K562 (cell line): ENCODE measurements at regions not wholly inside any gene's neighbourhood (a gene's known extent, or its start where the extent isn't known, plus 50 kb on each side); places are given as distances from the start of the nearest gene placed in this dataset.
A peak's percentile ranks its signal among the peaks of the same experiment; 100 is the strongest.

ENCODE experiments used
- ATAC-seq: fragments of 200-7000 bp; cut with Tn5 transposase; 3 replicates; pipeline ENCODE4 v1.9.1; 2020; ENCODE audit warnings: moderate library complexity
- BruUV-seq: library from RNA; stranded (reverse); fragments of 400-500 nt; replicated peaks from 2 replicates; lab custom pipeline; 2021; lab: Mats Ljungman, UMichigan
- CTCF ChIA-PET: fragments of 300-600 bp; formaldehyde crosslinking; extraction: SDS; loops from one replicate; lab custom pipeline; 2021; ENCODE audit warnings: low intra/inter-chr PET ratio; lab: Yijun Ruan, JAX
- POLR2A ChIA-PET: fragments of 300-600, 350-650 bp; sonication (Branson Sonifier 250); formaldehyde crosslinking; extraction: SDS; loops from one replicate; lab custom pipeline; 2021; ENCODE audit warnings: antibody characterized with exemption, inconsistent platforms; lab: Yijun Ruan, JAX
- DNase-seq, 4 experiments: peaks; one replicate each; pipeline versions ENCODE4 v3.0.0 to v3.0.0-alpha.2; 2011 to 2018; ENCODE audit warnings: low spot score in 3 of 4, mixed read lengths in 3 of 4; ENCODE audit errors: extremely low read depth in 1 of 4
- FAIRE-seq: peaks from 2 replicates; lab custom pipeline; 2011; peaks lifted over from hg19 to GRCh38; lab: Jason Lieb, UNC
- H2AFZ ChIP-seq: 2 replicates; pipeline ENCODE4 v1.6.0; 2011; ENCODE audit warnings: low read depth, low read length, control low read depth, inconsistent platforms
- H3K27ac ChIP-seq: fragments of 200-600 bp; 3 replicates; pipeline ENCODE4 v1.8.0; 2011; ENCODE audit warnings: low read depth, mild to moderate bottlenecking, control low read depth, inconsistent platforms, low read length, moderate library complexity, mixed read lengths; ENCODE audit errors: extremely low read depth
- H3K27me3 ChIP-seq, 2 experiments: fragments of 300-600 bp in 1 of 2; 2 replicates in 1 of 2; 3 replicates in 1 of 2; pipeline versions ENCODE4 v1.6.0 to v1.8.0; 2011; ENCODE audit warnings: inconsistent platforms in 2 of 2, low read length in 2 of 2, mild to moderate bottlenecking in 1 of 2, mixed read lengths in 1 of 2, moderate library complexity in 1 of 2; ENCODE audit not compliant: control insufficient read depth in 2 of 2, insufficient read depth in 2 of 2
- H3K36me3 ChIP-seq: fragments of 300-600 bp; 3 replicates; pipeline ENCODE4 v1.8.0; 2011; ENCODE audit warnings: mild to moderate bottlenecking, low read length, inconsistent platforms; ENCODE audit not compliant: control insufficient read depth, insufficient read depth
- H3K4me1 ChIP-seq, 2 experiments: fragments of 200-600 bp in 1 of 2; replicated peaks in 1 of 2; 2 replicates in 1 of 2; 3 replicates in 1 of 2; pipeline versions ENCODE4 v1.5.1 to v1.8.0; 2011; ENCODE audit warnings: inconsistent platforms in 2 of 2, low read length in 2 of 2, mild to moderate bottlenecking in 1 of 2, mixed read lengths in 1 of 2, moderate library complexity in 1 of 2; ENCODE audit not compliant: control insufficient read depth in 2 of 2, insufficient read depth in 2 of 2
- H3K4me2 ChIP-seq: 2 replicates; pipeline ENCODE4 v1.6.1; 2011; ENCODE audit warnings: low read length, control low read depth, inconsistent platforms, mixed read lengths; ENCODE audit not compliant: insufficient read depth
- H3K4me3 ChIP-seq: fragments of 200-600 bp; sonication (generic), shearing (Covaris generic); 2 replicates; pipeline ENCODE4 v1.5.1; 2016; ENCODE audit warnings: control low read depth, inconsistent platforms
- H3K79me2 ChIP-seq: fragments of 200-600 bp; 3 replicates; pipeline ENCODE4 v1.8.0; 2011; ENCODE audit warnings: low read length, inconsistent platforms; ENCODE audit not compliant: control insufficient read depth, insufficient read depth
- H3K9ac ChIP-seq, 2 experiments: 2 replicates each; pipeline versions ENCODE4 v1.6.0 to v1.6.1; 2011; ENCODE audit warnings: low read depth in 2 of 2, low read length in 2 of 2, control low read depth in 1 of 2, inconsistent platforms in 1 of 2, mild to moderate bottlenecking in 1 of 2, mixed read lengths in 1 of 2; ENCODE audit not compliant: insufficient read depth in 1 of 2
- H3K9me1 ChIP-seq: one replicate; pipeline ENCODE4 v1.6.0; 2011; ENCODE audit warnings: inconsistent platforms, mild to moderate bottlenecking, low read length, moderate library complexity; ENCODE audit not compliant: control insufficient read depth, insufficient read depth
- H3K9me3 ChIP-seq: replicated peaks from 2 replicates; pipeline ENCODE4 v1.5.1; 2011; ENCODE audit warnings: low read depth, low read length, inconsistent platforms; ENCODE audit not compliant: control insufficient read depth, insufficient read depth
- H4K20me1 ChIP-seq: replicated peaks from 2 replicates; pipeline ENCODE4 v1.6.1; 2011; ENCODE audit warnings: low read length, inconsistent platforms, mixed read lengths; ENCODE audit not compliant: control insufficient read depth, insufficient read depth
- ARID1B ChIP-seq: fragments of 450-650 bp; IDR thresholded peaks from 2 replicates; pipeline ENCODE4 v1.6.1; 2016; ENCODE audit warnings: antibody characterized with exemption, mild to moderate bottlenecking, inconsistent platforms
- BDP1 ChIP-seq: IDR thresholded peaks from 3 replicates; pipeline ENCODE4 v1.6.1; 2011; ENCODE audit not compliant: insufficient read length, insufficient read depth
- GABPA ChIP-seq: fragments of 200-800 bp; sonication (Bioruptor generic); conservative IDR thresholded peaks from 2 replicates; pipeline ENCODE4 v1.6.1; 2016; ENCODE audit warnings: low read depth, missing genetic modification characterization, missing compliant biosample characterization
- L3MBTL2 ChIP-seq: fragments of 450-650 bp; IDR thresholded peaks from 2 replicates; pipeline ENCODE4 v1.6.1; 2016; ENCODE audit warnings: mild to moderate bottlenecking, moderate library complexity
- NR2F6 ChIP-seq: fragments of 450-650 bp; formaldehyde crosslinking; IDR thresholded peaks from 2 replicates; pipeline ENCODE4 v1.4.0; 2020; ENCODE audit warnings: mild to moderate bottlenecking
- SAFB ChIP-seq: fragments of 200-400 bp; formaldehyde crosslinking; IDR thresholded peaks from 2 replicates; pipeline ENCODE4 v1.6.1; 2017; ENCODE audit warnings: low read depth, low read length, borderline replicate concordance
- TAL1 ChIP-seq: fragments of 450-650 bp; IDR thresholded peaks from 2 replicates; pipeline ENCODE4 v1.6.1; 2016; ENCODE audit warnings: mild to moderate bottlenecking
- YBX1 ChIP-seq: fragments of 450-650 bp; IDR thresholded peaks from 2 replicates; pipeline ENCODE4 v1.7.1; 2016; ENCODE audit warnings: mild to moderate bottlenecking
- YY1 ChIP-seq, 3 experiments: IDR thresholded peaks; 2 replicates each; pipeline ENCODE4 v1.6.1; 2011; ENCODE audit warnings: low read length in 2 of 3, mild to moderate bottlenecking in 2 of 3, moderate library complexity in 2 of 3, borderline replicate concordance in 1 of 3, control low read depth in 1 of 3, low read depth in 1 of 3; ENCODE audit not compliant: insufficient read depth in 3 of 3, insufficient replicate concordance in 2 of 3, control insufficient read depth in 1 of 3, insufficient read length in 1 of 3; ENCODE audit errors: extremely low read depth in 1 of 3
- ZBTB17 ChIP-seq: fragments of 450-650 bp; formaldehyde crosslinking; IDR thresholded peaks from 2 replicates; pipeline ENCODE4 v1.4.0; 2020; ENCODE audit warnings: mild to moderate bottlenecking
- ZFP36 ChIP-seq: fragments of 150-350 bp; IDR thresholded peaks from 2 replicates; pipeline ENCODE4 v1.6.1; 2018; ENCODE audit warnings: low read length, low read depth; ENCODE audit not compliant: partially characterized antibody
- ZFX ChIP-seq: sonication (generic); formaldehyde crosslinking; IDR thresholded peaks from 2 replicates; pipeline ENCODE4 v1.8.0; 2022; ENCODE audit warnings: mild to moderate bottlenecking, missing genetic modification reagents, moderate library complexity
- ZNF197 ChIP-seq: fragments of 200-800 bp; sonication (Bioruptor generic); IDR thresholded peaks from 2 replicates; pipeline ENCODE4 v1.6.1; 2016; ENCODE audit warnings: low read depth, missing genetic modification characterization, missing compliant biosample characterization
- WGBS: fragments of 100-300 bp; shearing (Covaris generic); methylation state at CpG from one replicate; pipeline ENCODE4 v1.1.6; 2016; ENCODE audit warnings: low coverage, mixed read lengths; ENCODE audit not compliant: insufficient coverage; ENCODE audit errors: missing lambda C conversion rate; 5-methylcytosine and 5-hydroxymethylcytosine counted together
- in situ Hi-C: fragments of 300-500 bp; cut with MboI; formaldehyde crosslinking; loops from 4 replicates; pipeline ENCODE4 v1.15.0; 2018; ENCODE audit warnings: inconsistent platforms, mixed read lengths
- intact Hi-C: fragments of 100-400 bp; cut with micrococcal nuclease; formaldehyde crosslinking; loops from 2 replicates; pipeline ENCODE4 v1.14.2; 2022
- TF ChIP-seq, protein P1 (sequence below): sonication (generic); formaldehyde crosslinking; IDR thresholded peaks from 2 replicates; pipeline ENCODE4 v1.8.0; 2022; ENCODE audit warnings: mild to moderate bottlenecking, missing genetic modification reagents, borderline replicate concordance
- TF ChIP-seq, protein P2 (sequence below), 2 experiments: IDR thresholded peaks; 2 replicates each; pipeline ENCODE4 v1.6.1; 2011; ENCODE audit warnings: borderline replicate concordance in 1 of 2, control low read depth in 1 of 2, low read depth in 1 of 2, low read length in 1 of 2, mild to moderate bottlenecking in 1 of 2, mixed read lengths in 1 of 2, moderate library complexity in 1 of 2; ENCODE audit not compliant: insufficient read depth in 1 of 2, insufficient read length in 1 of 2, poor library complexity in 1 of 2, severe bottlenecking in 1 of 2; ENCODE audit errors: extremely low read depth in 1 of 2

DNA sequence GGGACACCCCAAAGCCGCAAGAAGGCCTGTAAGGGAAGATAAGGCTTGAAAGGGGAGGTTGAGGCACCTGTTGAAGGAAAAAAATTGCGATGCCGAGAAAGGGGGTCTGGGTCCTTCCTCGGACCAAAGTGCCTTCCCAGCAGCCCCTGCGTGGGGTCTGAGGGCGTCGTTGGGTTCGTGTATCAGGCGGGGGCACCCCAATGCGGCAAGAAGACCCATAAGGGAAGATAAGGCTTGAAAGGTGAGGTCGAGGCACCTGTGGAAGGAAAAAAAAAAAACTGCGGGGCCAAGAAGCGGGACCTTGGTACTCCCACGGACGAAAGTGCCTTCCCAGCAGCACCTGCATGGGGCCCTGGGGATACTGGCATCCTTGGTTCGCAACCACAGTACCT, 277.5 kb downstream of the ALG10 start (continued):
- no peak for TF ChIP-seq BDP1
- no peak for TF ChIP-seq YBX1
- TF ChIP-seq ARID1B, result no peak
- TF ChIP-seq TAL1, result no peak
- no peak for TF ChIP-seq ZBTB17 (CRISPR knock-in tag)
- TF ChIP-seq ZNF197 (CRISPR knock-in tag), result no peak
- no peak for TF ChIP-seq YY1 (IDR thresholded peaks at IDR 0.05; ENCODE audit: borderline replicate concordance in 1 of 3, control insufficient read depth in 1 of 3, extremely low read depth in 1 of 3, insufficient read depth in 3 of 3, insufficient read length in 1 of 3, insufficient replicate concordance in 2 of 3, low read depth in 1 of 3, low read length in 2 of 3)
- TF ChIP-seq SAFB, result no peak
- TF ChIP-seq, all 486 proteins: peak for 0

DNA sequence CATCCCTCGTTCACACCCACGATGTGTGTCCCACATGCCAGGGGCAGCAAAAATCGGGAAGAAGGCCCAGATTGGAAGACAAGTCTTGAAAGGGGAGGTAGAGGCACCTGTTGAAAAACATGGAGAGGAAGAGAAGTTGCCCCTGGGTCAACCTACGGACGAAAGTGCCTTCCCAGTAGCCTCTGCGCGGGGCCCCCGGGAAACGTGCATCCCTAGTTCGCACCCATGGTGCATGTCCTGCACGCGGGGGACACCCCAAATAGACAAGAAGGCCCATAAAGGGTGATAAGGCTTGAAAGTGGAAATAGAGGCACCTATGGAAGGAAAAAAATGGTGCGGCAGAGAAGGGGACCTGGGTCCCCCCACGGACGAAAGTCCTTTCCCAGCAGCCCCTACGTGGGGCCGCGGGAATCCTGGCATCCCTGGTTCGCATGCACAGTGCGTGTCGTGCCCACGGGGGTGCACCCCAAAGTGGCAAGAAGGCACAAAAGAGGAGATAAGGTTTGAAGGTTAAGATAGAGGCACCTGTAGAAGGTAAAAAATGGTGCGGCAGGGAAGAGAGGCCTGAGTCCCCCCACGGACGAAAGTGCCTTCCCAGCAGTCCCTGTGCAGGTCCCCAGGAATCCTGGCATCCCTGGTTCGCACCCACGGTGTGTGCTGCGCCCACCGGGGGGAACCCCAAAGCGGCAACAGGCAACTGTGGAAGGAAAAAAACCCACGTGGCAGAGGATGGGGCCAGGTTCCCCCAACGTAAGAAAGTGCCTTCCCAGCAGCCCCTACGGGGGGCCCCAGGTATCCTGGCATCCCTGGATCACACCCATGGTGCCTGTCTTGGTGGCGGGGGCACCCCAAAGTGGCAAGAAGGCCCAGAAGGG, 278.3 kb downstream of the ALG10 start:
- in situ Hi-C loops, result no loop called here
- FAIRE-seq, result no peak
- intact Hi-C loops, result no loop called here
- TF ChIP-seq, protein P1, sequence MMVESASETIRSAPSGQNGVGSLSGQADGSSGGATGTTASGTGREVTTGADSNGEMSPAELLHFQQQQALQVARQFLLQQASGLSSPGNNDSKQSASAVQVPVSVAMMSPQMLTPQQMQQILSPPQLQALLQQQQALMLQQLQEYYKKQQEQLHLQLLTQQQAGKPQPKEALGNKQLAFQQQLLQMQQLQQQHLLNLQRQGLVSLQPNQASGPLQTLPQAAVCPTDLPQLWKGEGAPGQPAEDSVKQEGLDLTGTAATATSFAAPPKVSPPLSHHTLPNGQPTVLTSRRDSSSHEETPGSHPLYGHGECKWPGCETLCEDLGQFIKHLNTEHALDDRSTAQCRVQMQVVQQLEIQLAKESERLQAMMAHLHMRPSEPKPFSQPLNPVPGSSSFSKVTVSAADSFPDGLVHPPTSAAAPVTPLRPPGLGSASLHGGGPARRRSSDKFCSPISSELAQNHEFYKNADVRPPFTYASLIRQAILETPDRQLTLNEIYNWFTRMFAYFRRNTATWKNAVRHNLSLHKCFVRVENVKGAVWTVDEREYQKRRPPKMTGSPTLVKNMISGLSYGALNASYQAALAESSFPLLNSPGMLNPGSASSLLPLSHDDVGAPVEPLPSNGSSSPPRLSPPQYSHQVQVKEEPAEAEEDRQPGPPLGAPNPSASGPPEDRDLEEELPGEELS (CRISPR knock-in tag), result no peak
- TF ChIP-seq L3MBTL2 (peak; percentile 44), GABPA (tag) (no peak), ZFX (no peak), ZFP36 (no peak), SAFB (peak; percentile 68; the same call in 1 of the 2 replicates), NR2F6 (no peak)
- TF ChIP-seq, protein P2, sequence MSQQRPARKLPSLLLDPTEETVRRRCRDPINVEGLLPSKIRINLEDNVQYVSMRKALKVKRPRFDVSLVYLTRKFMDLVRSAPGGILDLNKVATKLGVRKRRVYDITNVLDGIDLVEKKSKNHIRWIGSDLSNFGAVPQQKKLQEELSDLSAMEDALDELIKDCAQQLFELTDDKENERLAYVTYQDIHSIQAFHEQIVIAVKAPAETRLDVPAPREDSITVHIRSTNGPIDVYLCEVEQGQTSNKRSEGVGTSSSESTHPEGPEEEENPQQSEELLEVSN (IDR thresholded peaks at IDR 0.05; ENCODE audit: borderline replicate concordance in 1 of 2, extremely low read depth in 1 of 2, insufficient read depth in 1 of 2, insufficient read length in 1 of 2, low read depth in 1 of 2, low read length in 1 of 2, poor library complexity in 1 of 2, severe bottlenecking in 1 of 2), result peak in 1 of 2 experiments; percentile 20

More for the DNA sequence above, 278.3 kb downstream of the ALG10 start:
- H2AFZ ChIP-seq, result 0 out of 2 replicates have a peak overlapping the region, but pooled peaks have one; percentile 32
- no peaks in the 10 kb centered on the region; a peak in 1 of 5 replicates for H3K4me1 ChIP-seq
- 5% methylated on average over 31 of the region's 34 CpGs for WGBS
- peaks cover 17 to 83% of the 10 kb centered on the region in 2 experiments; a peak in 4 of 5 replicates for H3K27me3 ChIP-seq
- no peaks in the 10 kb centered on the region for H3K79me2 ChIP-seq
- H3K9me1 ChIP-seq, result no peaks in the 10 kb centered on the region
- ATAC-seq (no peak), DNase-seq (no peak)
- no peak overlapping the region for H3K4me3 ChIP-seq
- H3K4me2 ChIP-seq, result no peak overlapping the region; the same call in 1 of the 2 replicates
- no peaks in the 10 kb centered on the region for H3K9me3 ChIP-seq
- BruUV-seq, result no TSS peak
- ChIA-PET CTCF (no interaction called here), POLR2A (no interaction called here)
- no peaks in the 10 kb centered on the region for H3K36me3 ChIP-seq
- H3K9ac ChIP-seq, result no peak overlapping the region
- H3K27ac ChIP-seq, result no peak overlapping the region
- H4K20me1 ChIP-seq, result no peaks in the 10 kb centered on the region
